Neural cell (in vitro differentiated cells): ENCODE measurements at regions not wholly inside any gene's neighbourhood (a gene's known extent, or its start where the extent isn't known, plus 50 kb on each side); places are given as distances from the start of the nearest gene placed in this dataset.

Experiments
- H2AFZ ChIP-seq: fragments of 200-600, 300-800 bp; sonication (generic), shearing (Covaris generic); 2 replicates; pipeline ENCODE4 v1.6.0; 2014; ENCODE audit warnings: low read depth, mild to moderate bottlenecking, antibody characterized with exemption, low read length, moderate library complexity
- H3F3A ChIP-seq: fragments of 200-600 bp; shearing (Covaris generic); 2 replicates; pipeline ENCODE4 v1.6.1; 2016; ENCODE audit warnings: mild to moderate bottlenecking, moderate library complexity, mixed read lengths, antibody characterized with exemption, low read length; ENCODE audit not compliant: insufficient read depth, poor library complexity, severe bottlenecking
- H3K27ac ChIP-seq: fragments of 200-600, 300-800 bp; sonication (generic), shearing (Covaris generic); 2 replicates; pipeline ENCODE4 v1.5.1; 2014; ENCODE audit warnings: mild to moderate bottlenecking, low read length, moderate library complexity
- H3K27me3 ChIP-seq: fragments of 300-800, 200-600 bp; sonication (generic), shearing (Covaris generic); 2 replicates; pipeline ENCODE4 v1.6.0; 2014; ENCODE audit warnings: mild to moderate bottlenecking, low read depth, low read length, moderate library complexity; ENCODE audit not compliant: insufficient read depth
- H3K36me3 ChIP-seq: fragments of 300-800, 200-600 bp; sonication (generic), shearing (Covaris generic); 2 replicates; pipeline ENCODE4 v1.5.1; 2014; ENCODE audit warnings: mild to moderate bottlenecking, antibody characterized with exemption, low read length, moderate library complexity; ENCODE audit not compliant: insufficient read depth
- H3K4me2 ChIP-seq: fragments of 300-800, 200-600 bp; sonication (generic), shearing (Covaris generic); 2 replicates; pipeline ENCODE4 v1.6.0; 2014; ENCODE audit warnings: mild to moderate bottlenecking, low read length
- H3K4me3 ChIP-seq: fragments of 300-800, 200-600 bp; sonication (generic), shearing (Covaris generic); 2 replicates; pipeline ENCODE4 v1.5.1; 2014; ENCODE audit warnings: mild to moderate bottlenecking, low read length, moderate library complexity
- H3K79me2 ChIP-seq: fragments of 200-600 bp; shearing (Covaris generic); replicated peaks from 2 replicates; pipeline ENCODE4 v1.6.0; 2014; ENCODE audit warnings: mild to moderate bottlenecking, low read length, moderate library complexity; ENCODE audit not compliant: insufficient read depth
- H3K9ac ChIP-seq: fragments of 300-800, 200-600 bp; sonication (generic), shearing (Covaris generic); 2 replicates; pipeline ENCODE4 v1.6.1; 2016; ENCODE audit warnings: mild to moderate bottlenecking, low read length, mixed read lengths
- H3K9me2 ChIP-seq: fragments of 200-600 bp; shearing (Covaris generic); 2 replicates; pipeline ENCODE4 v1.6.1; 2016; ENCODE audit warnings: mild to moderate bottlenecking, low read length, mixed read lengths; ENCODE audit not compliant: insufficient read depth
- H3K9me3 ChIP-seq: fragments of 200-600, 300-800 bp; sonication (generic), shearing (Covaris generic); 2 replicates; pipeline ENCODE4 v1.6.1; 2016; ENCODE audit warnings: mild to moderate bottlenecking, mixed run types, low read length, moderate library complexity, mixed read lengths
- H4K20me1 ChIP-seq: fragments of 200-600 bp; shearing (Covaris generic); 2 replicates; pipeline ENCODE4 v1.6.1; 2016; ENCODE audit warnings: mild to moderate bottlenecking, mixed run types; ENCODE audit not compliant: insufficient read depth
- CTCF ChIP-seq: fragments of 450-650 bp; IDR thresholded peaks from 2 replicates; pipeline ENCODE4 v1.5.1; 2014; ENCODE audit warnings: antibody characterized with exemption, mild to moderate bottlenecking, moderate library complexity; ENCODE audit not compliant: poor library complexity, severe bottlenecking
- EP300 ChIP-seq: fragments of 450-650 bp; conservative IDR thresholded peaks from 2 replicates; pipeline ENCODE4 v1.6.1; 2014; ENCODE audit warnings: antibody characterized with exemption, mild to moderate bottlenecking, moderate library complexity; ENCODE audit not compliant: poor library complexity, severe bottlenecking
- EZH2 ChIP-seq: fragments of 200-600, 300-800 bp; shearing (Covaris generic), sonication (generic); IDR thresholded peaks from 2 replicates; pipeline ENCODE4 v1.6.1; 2014; ENCODE audit warnings: antibody characterized with exemption, low read length, borderline replicate concordance, mild to moderate bottlenecking; ENCODE audit not compliant: insufficient read depth, poor library complexity, severe bottlenecking
- MXI1 ChIP-seq: fragments of 450-650 bp; conservative IDR thresholded peaks from 2 replicates; pipeline ENCODE4 v1.6.1; 2014; ENCODE audit warnings: antibody characterized with exemption, mild to moderate bottlenecking; ENCODE audit not compliant: poor library complexity, severe bottlenecking
- POLR2AphosphoS5 ChIP-seq: IDR thresholded peaks from 2 replicates; pipeline ENCODE4 v1.6.1; 2012
- RAD21 ChIP-seq: fragments of 450-650 bp; conservative IDR thresholded peaks from 2 replicates; pipeline ENCODE4 v1.6.1; 2014; ENCODE audit warnings: antibody characterized with exemption, mild to moderate bottlenecking, moderate library complexity
- REST ChIP-seq: IDR thresholded peaks from 2 replicates; pipeline ENCODE4 v1.6.1; 2012; ENCODE audit warnings: borderline replicate concordance
- SMC3 ChIP-seq: fragments of 450-650 bp; conservative IDR thresholded peaks from 2 replicates; pipeline ENCODE4 v1.6.1; 2014; ENCODE audit warnings: antibody characterized with exemption, mild to moderate bottlenecking, moderate library complexity; ENCODE audit not compliant: poor library complexity
- TAF1 ChIP-seq: IDR thresholded peaks from 2 replicates; pipeline ENCODE4 v1.6.1; 2012; ENCODE audit warnings: low read depth

DNA sequence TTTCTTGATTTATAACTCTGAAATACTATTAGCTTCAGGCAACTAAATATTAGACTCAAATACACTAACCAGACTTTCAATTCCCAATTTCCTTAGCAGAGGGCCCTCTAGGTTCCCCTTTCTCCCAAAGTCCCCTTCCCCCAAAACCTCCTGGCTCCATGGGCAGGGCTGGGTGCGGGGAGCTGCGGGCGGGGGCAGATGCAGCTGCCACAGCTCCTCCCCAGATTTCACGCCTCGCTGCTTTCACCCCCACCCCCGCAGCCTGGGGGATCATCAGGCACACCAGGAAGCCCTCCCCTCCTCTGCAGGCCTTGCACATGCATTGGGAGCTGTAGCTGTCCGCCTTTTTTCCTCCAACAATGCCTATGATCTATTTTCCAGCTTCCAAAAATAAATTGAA is 82.8 kb upstream of the SPATA31C2 start:
- Histone ChIP-seq H3K9ac (no peak overlapping the region), H3K4me3 (no peak overlapping the region), H3K27ac (no peak overlapping the region), H2AFZ (no peak overlapping the region), H3K4me2 (no peak overlapping the region), H3K36me3 (no peaks in the 10 kb centered on the region), H4K20me1 (no peaks in the 10 kb centered on the region), H3K9me2 (no peaks in the 10 kb centered on the region), H3F3A (no peaks in the 10 kb centered on the region), H3K79me2 (no peaks in the 10 kb centered on the region), H3K9me3 (no peaks in the 10 kb centered on the region), H3K27me3 (no peaks in the 10 kb centered on the region)
- no peak for TF ChIP-seq EZH2
- no peak for TF ChIP-seq POLR2AphosphoS5
- no peak for TF ChIP-seq MXI1
- TF ChIP-seq TAF1: no peak
- TF ChIP-seq EP300: no peak
- no peak for TF ChIP-seq RAD21
- no peak for TF ChIP-seq CTCF
- no peak for TF ChIP-seq REST
- TF ChIP-seq SMC3: no peak

- Histone ChIP-seq H3F3A (no peaks in the 10 kb centered on the region), H3K9me3 (no peaks in the 10 kb centered on the region), H3K4me2 (no peak overlapping the region), H2AFZ (no peak overlapping the region), H3K79me2 (no peaks in the 10 kb centered on the region), H4K20me1 (no peaks in the 10 kb centered on the region), H3K9ac (no peak overlapping the region), H3K27me3 (no peaks in the 10 kb centered on the region), H3K9me2 (no peaks in the 10 kb centered on the region), H3K4me3 (no peak overlapping the region), H3K27ac (no peak overlapping the region), H3K36me3 (no peaks in the 10 kb centered on the region)
- TF ChIP-seq POLR2AphosphoS5: no peak
- TF ChIP-seq CTCF: no peak
- no peak for TF ChIP-seq TAF1
- TF ChIP-seq MXI1: no peak
- no peak for TF ChIP-seq REST
- no peak for TF ChIP-seq SMC3
- no peak for TF ChIP-seq EZH2
- no peak for TF ChIP-seq EP300
- no peak for TF ChIP-seq RAD21
Observed at GRCh38 chr9:88220652-88221051, 82.4 kb upstream of the SPATA31C2 start.
